Thoracic aorta (tissue), 2 donors: ENCODE measurements at regions not wholly inside any gene's neighbourhood (a gene's known extent, or its start where the extent isn't known, plus 50 kb on each side); places are given as distances from the start of the nearest gene placed in this dataset.

Experiments
- ATAC-seq: fragments of 150-250 bp; one replicate; pipeline ENCODE4 v1.8.0; 2017; ENCODE audit warnings: low read depth; ENCODE audit not compliant: insufficient number of reproducible peaks, low FRiP score
- DNase-seq: peaks from one replicate; pipeline ENCODE4 v3.0.0-alpha.2; 2020; ENCODE audit warnings: low spot score
- H3K27ac ChIP-seq, 2 donors: fragments of 200-600 bp; sonication (generic); 1 replicate in 1 of 2; 2 replicates in 1 of 2; pipeline ENCODE4 v1.5.1; 2016; ENCODE audit warnings: mild to moderate bottlenecking in 2 of 2, moderate library complexity in 2 of 2
- H3K27me3 ChIP-seq: fragments of 200-600 bp; sonication (generic); replicated peaks from 2 replicates; pipeline ENCODE4 v1.6.0; 2016; ENCODE audit warnings: mild to moderate bottlenecking; ENCODE audit not compliant: insufficient read depth
- H3K36me3 ChIP-seq: fragments of 200-600 bp; sonication (generic); one replicate; pipeline ENCODE4 v1.5.1; 2016
- H3K4me1 ChIP-seq, 2 donors: fragments of 200-600 bp; sonication (generic); 1 replicate in 1 of 2; 2 replicates in 1 of 2; pipeline versions ENCODE4 v1.5.1 to v1.6.0; 2016; ENCODE audit warnings: low read depth in 2 of 2, mild to moderate bottlenecking in 1 of 2; ENCODE audit not compliant: control insufficient read depth in 1 of 2
- H3K4me3 ChIP-seq: fragments of 200-600 bp; sonication (generic); 2 replicates; pipeline ENCODE4 v1.5.1; 2016; ENCODE audit warnings: mild to moderate bottlenecking
- H3K9me3 ChIP-seq: fragments of 200-600 bp; sonication (generic); 2 replicates; pipeline ENCODE4 v1.5.1; 2016
- CTCF ChIP-seq: fragments of 200-600 bp; sonication (generic); IDR thresholded peaks from one replicate; pipeline ENCODE4 v1.5.1; 2019; ENCODE audit warnings: antibody characterized with exemption

GRCh38 chr7:25594122-25594521 lies 365.8 kb upstream of the NPVF start:
- no peaks in the 10 kb centered on the region for H3K36me3 ChIP-seq
- no peak for DNase-seq
- no peaks in the 10 kb centered on the region for H3K27me3 ChIP-seq
- no peak for TF ChIP-seq CTCF
- H3K4me1 ChIP-seq, result peaks cover 2 to 15% of the 10 kb centered on the region in 2 donors
- H3K27ac ChIP-seq, result no peak overlapping the region
- H3K9me3 ChIP-seq, result no peaks in the 10 kb centered on the region
- H3K4me3 ChIP-seq, result no peak overlapping the region
- no peak for ATAC-seq

GRCh38 chr7:25594728-25595127 lies 366.4 kb upstream of the NPVF start:
- Histone ChIP-seq H3K27me3 (no peaks in the 10 kb centered on the region), H3K36me3 (no peaks in the 10 kb centered on the region), H3K9me3 (no peaks in the 10 kb centered on the region), H3K4me1 (peaks cover 2 to 15% of the 10 kb centered on the region in 2 donors), H3K27ac (no peak overlapping the region), H3K4me3 (no peak overlapping the region)
- TF ChIP-seq CTCF, result no peak
- DNase-seq (no peak), ATAC-seq (no peak)

- Histone ChIP-seq H3K27ac (no peak overlapping the region), H3K4me3 (no peak overlapping the region), H3K9me3 (no peaks in the 10 kb centered on the region), H3K27me3 (no peaks in the 10 kb centered on the region), H3K36me3 (no peaks in the 10 kb centered on the region), H3K4me1 (peaks cover 2 to 15% of the 10 kb centered on the region in 2 donors)
- no peak for DNase-seq
- TF ChIP-seq CTCF, result no peak
- ATAC-seq, result no peak
Observed at GRCh38 chr7:25595996-25596395, 367.7 kb upstream of the NPVF start.

- no peaks in the 10 kb centered on the region for H3K9me3 ChIP-seq
- TF ChIP-seq CTCF, result no peak
- H3K36me3 ChIP-seq, result no peaks in the 10 kb centered on the region
- DNase-seq, result no peak
- H3K4me3 ChIP-seq, result no peak overlapping the region
- no peak for ATAC-seq
- no peaks in the 10 kb centered on the region for H3K27me3 ChIP-seq
- H3K4me1 ChIP-seq, result peaks cover 2 to 15% of the 10 kb centered on the region in 2 donors
- H3K27ac ChIP-seq, result no peak overlapping the region
Observed at GRCh38 chr7:25596443-25596842, 368.2 kb upstream of the NPVF start.

- DNase-seq (no peak), ATAC-seq (peak; percentile 65)
- peaks cover 2 to 15% of the 10 kb centered on the region in 2 donors for H3K4me1 ChIP-seq
- TF ChIP-seq CTCF, result no peak
- H3K36me3 ChIP-seq, result no peaks in the 10 kb centered on the region
- H3K27me3 ChIP-seq, result no peaks in the 10 kb centered on the region
- H3K27ac ChIP-seq, result peak overlapping the region in 1 of 2 donors; percentile 5
- no peaks in the 10 kb centered on the region for H3K9me3 ChIP-seq
- no peak overlapping the region for H3K4me3 ChIP-seq
Observed at GRCh38 chr7:25597946-25598345, 369.7 kb upstream of the NPVF start.
